Body of pancreas (tissue), 4 donors: ENCODE measurements at regions not wholly inside any gene's neighbourhood (a gene's known extent, or its start where the extent isn't known, plus 50 kb on each side); places are given as distances from the start of the nearest gene placed in this dataset.

Source experiments
- CTCF ChIP-seq, 7 experiments: fragments of 450-650 bp in 4 of 7; fragments of 200-600 bp in 3 of 7; sonication (generic) in 3 of 7; IDR thresholded peaks; one replicate each; pipeline ENCODE4 v1.5.1; 2016 to 2019; ENCODE audit warnings: antibody characterized with exemption in 7 of 7
- POLR2A ChIP-seq, 3 donors: fragments of 450-650 bp; IDR thresholded peaks; one replicate each; pipeline ENCODE4 v1.6.1; 2016; ENCODE audit warnings: antibody characterized with exemption in 3 of 3, mild to moderate bottlenecking in 2 of 3

GRCh38 chr10:59470570-59470969 is 108.2 kb upstream of the FAM13C start:
- TF ChIP-seq CTCF (IDR thresholded peaks at IDR 0.05) = no peak
- no peak for TF ChIP-seq POLR2A (IDR thresholded peaks at IDR 0.05)
